Esophagus squamous epithelium (tissue), 5 donors: ENCODE measurements at regions not wholly inside any gene's neighbourhood (a gene's known extent, or its start where the extent isn't known, plus 50 kb on each side); places are given as distances from the start of the nearest gene placed in this dataset.

Source experiments
- DNase-seq: peaks from one replicate; lab custom pipeline; 2025; lab: John Stamatoyannopoulos, UW
- H3K27ac ChIP-seq, 4 donors: fragments of 200-600 bp; sonication (generic); one replicate each; pipeline ENCODE4 v1.5.1; 2016 to 2019; ENCODE audit warnings: mild to moderate bottlenecking in 1 of 4
- H3K27me3 ChIP-seq, 4 donors: fragments of 200-600 bp; sonication (generic); 1 replicate in 3 of 4; 2 replicates in 1 of 4; pipeline versions ENCODE4 v1.5.1 to v1.6.0; 2017 to 2021; ENCODE audit warnings: antibody characterized with exemption in 1 of 4
- H3K36me3 ChIP-seq, 3 donors: fragments of 200-600 bp; sonication (generic); one replicate each; pipeline ENCODE4 v1.5.1; 2016 to 2019
- H3K4me1 ChIP-seq, 3 donors: fragments of 200-600 bp; sonication (generic); one replicate each; pipeline ENCODE4 v1.5.1; 2017 to 2019
- H3K4me3 ChIP-seq, 4 donors: fragments of 200-600 bp; sonication (generic); 1 replicate in 3 of 4; 2 replicates in 1 of 4; pipeline ENCODE4 v1.5.1; 2016 to 2019; ENCODE audit warnings: mild to moderate bottlenecking in 2 of 4, moderate library complexity in 1 of 4
- H3K9me3 ChIP-seq, 3 donors: fragments of 200-600 bp; sonication (generic); one replicate each; pipeline ENCODE4 v1.5.1; 2016 to 2019
- POLR2A ChIP-seq, 4 donors: fragments of 450-650 bp; IDR thresholded peaks; one replicate each; pipeline ENCODE4 v1.6.1; 2017; ENCODE audit warnings: antibody characterized with exemption in 4 of 4, mild to moderate bottlenecking in 4 of 4, moderate library complexity in 3 of 4
- WGBS, 2 donors: methylation state at CpG; one replicate each; pipeline ENCODE4 v1.1.5; 2018; 5-methylcytosine and 5-hydroxymethylcytosine counted together
- intact Hi-C: fragments of 100-400 bp; cut with DNase I; formaldehyde crosslinking; loops from one replicate; pipeline ENCODE4 v1.15.0; 2022
- TF ChIP-seq, protein P1 (sequence below), 6 experiments: fragments of 450-650 bp in 4 of 6; fragments of 200-600 bp in 2 of 6; sonication (generic) in 2 of 6; IDR thresholded peaks; one replicate each; pipeline ENCODE4 v1.5.1; 2016 to 2019; ENCODE audit warnings: antibody characterized with exemption in 6 of 6, mild to moderate bottlenecking in 4 of 6, moderate library complexity in 4 of 6
- donor health status: DM: yes; HTN: yes; CAD: no.

DNA sequence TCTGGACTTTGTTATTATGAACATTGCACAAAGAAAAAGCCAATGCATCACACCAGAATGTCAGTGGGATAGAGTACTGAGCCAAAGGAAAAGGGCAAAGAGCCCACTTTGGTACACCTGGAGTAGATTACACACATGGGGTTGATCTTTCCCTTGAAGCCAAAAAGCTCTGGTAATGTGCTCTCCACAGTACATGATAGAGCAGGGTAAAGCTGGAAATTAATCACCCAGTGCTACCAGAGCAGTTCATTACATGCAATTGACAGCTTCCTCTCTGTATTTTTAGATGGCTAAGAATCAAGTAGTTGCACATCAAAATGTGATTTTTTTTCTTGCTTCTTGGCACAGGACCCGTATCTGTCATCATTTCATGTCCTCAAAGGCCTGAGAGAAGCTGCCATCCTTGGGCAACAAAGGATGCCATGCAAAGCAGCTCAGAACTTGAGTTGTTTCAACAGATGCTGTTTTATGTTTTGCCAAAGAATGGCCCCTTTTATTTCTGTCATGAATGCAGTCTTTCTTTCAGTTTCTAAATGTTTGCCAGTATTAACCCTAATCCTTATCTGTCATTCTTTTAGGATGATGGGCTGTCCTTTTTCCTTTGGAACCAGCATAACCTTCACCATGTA is 88.1 kb downstream of the HDGFL1 start:
- Histone ChIP-seq H3K27ac (no peak overlapping the region), H3K36me3 (no peaks in the 10 kb centered on the region), H3K9me3 (no peaks in the 10 kb centered on the region), H3K4me1 (peaks cover 0 to 21% (median 0%) of the 10 kb centered on the region in 3 donors), H3K27me3 (no peaks in the 10 kb centered on the region), H3K4me3 (no peak overlapping the region)
- 10 to 33% methylated on average over 1 of the region's 1 CpG for whole genome bisulfite sequencing, 2 donors
- intact Hi-C loops: no loop called here
- TF ChIP-seq POLR2A (IDR thresholded peaks at IDR 0.05): no peak
- TF ChIP-seq, protein P1, sequence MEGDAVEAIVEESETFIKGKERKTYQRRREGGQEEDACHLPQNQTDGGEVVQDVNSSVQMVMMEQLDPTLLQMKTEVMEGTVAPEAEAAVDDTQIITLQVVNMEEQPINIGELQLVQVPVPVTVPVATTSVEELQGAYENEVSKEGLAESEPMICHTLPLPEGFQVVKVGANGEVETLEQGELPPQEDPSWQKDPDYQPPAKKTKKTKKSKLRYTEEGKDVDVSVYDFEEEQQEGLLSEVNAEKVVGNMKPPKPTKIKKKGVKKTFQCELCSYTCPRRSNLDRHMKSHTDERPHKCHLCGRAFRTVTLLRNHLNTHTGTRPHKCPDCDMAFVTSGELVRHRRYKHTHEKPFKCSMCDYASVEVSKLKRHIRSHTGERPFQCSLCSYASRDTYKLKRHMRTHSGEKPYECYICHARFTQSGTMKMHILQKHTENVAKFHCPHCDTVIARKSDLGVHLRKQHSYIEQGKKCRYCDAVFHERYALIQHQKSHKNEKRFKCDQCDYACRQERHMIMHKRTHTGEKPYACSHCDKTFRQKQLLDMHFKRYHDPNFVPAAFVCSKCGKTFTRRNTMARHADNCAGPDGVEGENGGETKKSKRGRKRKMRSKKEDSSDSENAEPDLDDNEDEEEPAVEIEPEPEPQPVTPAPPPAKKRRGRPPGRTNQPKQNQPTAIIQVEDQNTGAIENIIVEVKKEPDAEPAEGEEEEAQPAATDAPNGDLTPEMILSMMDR (IDR thresholded peaks at IDR 0.05): no peak
- DNase-seq: no peak

DNA sequence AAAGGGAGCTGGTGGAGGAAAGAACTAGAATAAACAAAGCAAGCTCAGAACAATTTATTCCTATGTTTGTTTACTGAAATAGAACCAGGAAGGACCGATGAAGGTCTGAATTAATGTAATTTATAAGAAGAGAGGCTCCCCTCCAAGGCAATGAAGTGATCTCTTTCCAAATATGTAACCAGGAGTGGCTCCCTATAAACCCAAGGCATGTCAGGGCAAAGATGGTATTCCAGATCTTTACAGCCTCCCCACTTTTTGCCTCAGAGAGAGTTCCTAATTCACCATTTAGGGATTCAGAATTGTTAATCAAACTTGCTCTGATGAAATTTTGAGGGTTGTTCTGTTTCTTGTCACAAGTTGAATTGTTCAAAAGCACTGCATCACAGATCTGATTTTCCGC is 88.8 kb downstream of the HDGFL1 start:
- Histone ChIP-seq H3K27ac (no peak overlapping the region), H3K9me3 (no peaks in the 10 kb centered on the region), H3K36me3 (no peaks in the 10 kb centered on the region), H3K4me3 (no peak overlapping the region), H3K4me1 (peaks cover 0 to 21% (median 0%) of the 10 kb centered on the region in 3 donors), H3K27me3 (no peaks in the 10 kb centered on the region)
- 33 to 45% methylated on average over 2 of the region's 2 CpGs for WGBS, 2 donors
- no peak for DNase-seq
- TF ChIP-seq POLR2A (IDR thresholded peaks at IDR 0.05): no peak
- TF ChIP-seq, protein P1 (IDR thresholded peaks at IDR 0.05): no peak
- intact Hi-C loops: no loop called here

DNA sequence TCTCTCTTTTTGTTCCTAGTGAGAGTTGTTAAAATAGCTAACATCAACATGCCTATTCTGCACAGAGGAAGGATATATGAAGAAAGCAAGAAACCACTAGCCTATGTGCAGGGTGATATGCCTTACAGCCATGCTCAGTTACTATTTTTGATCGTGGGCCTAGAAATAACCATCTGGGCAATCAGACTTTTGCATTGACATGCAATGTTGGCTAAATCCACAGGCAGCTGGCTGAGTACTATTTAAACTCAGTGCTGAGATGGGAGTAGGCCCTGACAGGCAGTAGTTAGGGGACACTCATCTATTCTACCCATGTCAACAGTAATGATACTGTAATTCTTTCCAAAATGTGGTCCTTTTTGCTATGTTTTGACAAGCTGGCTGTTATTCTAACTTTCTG is 89.6 kb downstream of the HDGFL1 start:
- Histone ChIP-seq H3K36me3 (no peaks in the 10 kb centered on the region), H3K4me1 (peaks cover 0 to 21% (median 0%) of the 10 kb centered on the region in 3 donors), H3K4me3 (no peak overlapping the region), H3K27ac (no peak overlapping the region), H3K27me3 (no peaks in the 10 kb centered on the region), H3K9me3 (no peaks in the 10 kb centered on the region)
- TF ChIP-seq, protein P1 (IDR thresholded peaks at IDR 0.05): no peak
- no peak for TF ChIP-seq POLR2A (IDR thresholded peaks at IDR 0.05)
- DNase-seq: no peak
- intact Hi-C loops: no loop called here
- WGBS, 2 donors: 8 to 38% methylated on average over 1 of the region's 1 CpG

DNA sequence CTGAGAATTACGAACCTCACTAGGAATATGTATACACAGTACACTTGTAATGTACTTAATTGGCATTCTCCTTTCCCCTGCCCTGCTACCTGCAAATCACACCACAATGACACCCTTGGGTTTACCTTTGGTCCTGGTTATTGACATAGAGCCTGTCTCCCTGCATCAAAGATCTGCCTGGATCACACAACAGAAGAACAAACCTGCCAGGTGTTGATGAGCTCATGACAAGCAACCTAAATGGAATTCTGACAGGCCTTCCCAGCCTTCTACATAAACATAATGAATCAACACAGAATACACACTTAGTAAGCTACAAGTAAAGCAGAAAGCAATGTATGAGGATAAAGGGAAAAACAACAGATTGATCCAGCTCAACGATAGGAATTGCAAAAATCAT is 95.6 kb downstream of the HDGFL1 start:
- intact Hi-C loops: no loop called here
- H3K4me3 ChIP-seq: no peak overlapping the region
- no peaks in the 10 kb centered on the region for H3K36me3 ChIP-seq
- no peaks in the 10 kb centered on the region for H3K4me1 ChIP-seq
- WGBS, 2 donors: 63 to 81% methylated on average over 2 of the region's 2 CpGs
- TF ChIP-seq POLR2A (IDR thresholded peaks at IDR 0.05): no peak
- TF ChIP-seq, protein P1 (IDR thresholded peaks at IDR 0.05): no peak
- H3K9me3 ChIP-seq: no peaks in the 10 kb centered on the region
- no peak for DNase-seq
- no peak overlapping the region for H3K27ac ChIP-seq
- H3K27me3 ChIP-seq: no peaks in the 10 kb centered on the region

DNA sequence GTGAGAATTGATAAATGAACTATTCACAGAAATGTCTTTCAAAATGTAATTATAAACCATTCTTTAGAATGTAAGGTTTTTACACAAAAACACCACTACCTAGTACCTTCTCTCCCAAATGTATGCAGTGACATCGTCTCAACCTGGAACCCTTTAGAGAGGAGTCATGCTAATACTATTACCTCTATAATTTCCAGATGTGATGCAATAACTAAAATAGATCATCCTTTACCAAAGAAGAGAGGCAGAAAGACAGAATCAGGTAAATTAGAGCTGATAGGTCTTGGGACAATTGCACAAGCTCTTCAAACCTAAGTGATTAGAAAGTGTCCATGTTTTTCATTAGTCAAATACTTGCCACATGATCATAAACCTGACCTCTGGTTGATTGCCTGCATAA is 96.7 kb downstream of the HDGFL1 start:
- intact Hi-C loops: no loop called here
- Histone ChIP-seq H3K9me3 (no peaks in the 10 kb centered on the region), H3K27ac (no peak overlapping the region), H3K4me1 (no peaks in the 10 kb centered on the region), H3K27me3 (no peaks in the 10 kb centered on the region), H3K4me3 (no peak overlapping the region), H3K36me3 (no peaks in the 10 kb centered on the region)
- TF ChIP-seq, protein P1 (IDR thresholded peaks at IDR 0.05): no peak
- no peak for TF ChIP-seq POLR2A (IDR thresholded peaks at IDR 0.05)
- no peak for DNase-seq
- WGBS, 2 donors: 80 to 95% methylated on average over 1 of the region's 1 CpG
